Nephron progenitor cell (in vitro differentiated cells): ENCODE measurements at regions not wholly inside any gene's neighbourhood (a gene's known extent, or its start where the extent isn't known, plus 50 kb on each side); places are given as distances from the start of the nearest gene placed in this dataset.
A peak's percentile ranks its signal among the peaks of the same experiment; 100 is the strongest.

Source experiments
- DNase-seq: peaks from one replicate; pipeline ENCODE4 v3.0.0; 2021
- H3K27ac Mint-ChIP-seq: 2 replicates; pipeline ENCODE4 v1.8.0; 2021; ENCODE audit warnings: mild to moderate bottlenecking, moderate library complexity, mixed read lengths
- H3K27me3 Mint-ChIP-seq: 2 replicates; pipeline ENCODE4 v1.8.0; 2021; ENCODE audit warnings: mild to moderate bottlenecking, low read depth, mixed read lengths; ENCODE audit not compliant: poor library complexity
- H3K36me3 Mint-ChIP-seq: 2 replicates; pipeline ENCODE4 v1.8.0; 2021; ENCODE audit warnings: low read depth, mixed read lengths
- H3K4me1 Mint-ChIP-seq: 2 replicates; pipeline ENCODE4 v1.8.0; 2021; ENCODE audit warnings: mixed read lengths
- H3K4me3 Mint-ChIP-seq: 2 replicates; pipeline ENCODE4 v1.8.0; 2021; ENCODE audit warnings: mild to moderate bottlenecking, moderate library complexity, mixed read lengths
- H3K9me3 Mint-ChIP-seq: 2 replicates; pipeline ENCODE4 v1.8.0; 2021; ENCODE audit warnings: mild to moderate bottlenecking, moderate library complexity, mixed read lengths
- CTCF ChIP-seq: fragments of 200-600 bp; sonication (generic); IDR thresholded peaks from 2 replicates; pipeline ENCODE4 v1.5.0; 2021; ENCODE audit warnings: antibody characterized with exemption

- H3K27ac Mint-ChIP-seq = no peak overlapping the region
- peaks cover 15% of the 10 kb centered on the region for H3K27me3 Mint-ChIP-seq
- H3K36me3 Mint-ChIP-seq = peaks cover 19% of the 10 kb centered on the region
- H3K4me3 Mint-ChIP-seq = no peak overlapping the region
- H3K9me3 Mint-ChIP-seq = peaks cover 30% of the 10 kb centered on the region
- no peak for DNase-seq
- no peak for TF ChIP-seq CTCF
- H3K4me1 Mint-ChIP-seq = peaks cover 29% of the 10 kb centered on the region
Measured at GRCh38 chr5:173557123-173557903, 59.1 kb downstream of the BOD1 start.

- H3K27ac Mint-ChIP-seq = no peak overlapping the region
- H3K27me3 Mint-ChIP-seq = peaks cover 12% of the 10 kb centered on the region
- H3K9me3 Mint-ChIP-seq = peaks cover 24% of the 10 kb centered on the region
- peaks cover 19% of the 10 kb centered on the region for H3K36me3 Mint-ChIP-seq
- no peak for DNase-seq
- peaks cover 29% of the 10 kb centered on the region for H3K4me1 Mint-ChIP-seq
- no peak overlapping the region for H3K4me3 Mint-ChIP-seq
- no peak for TF ChIP-seq CTCF
Measured at GRCh38 chr5:173556142-173557028, 60.1 kb downstream of the BOD1 start.

GRCh38 chr5:173554989-173555705 is 61.3 kb downstream of the BOD1 start:
- peaks cover 29% of the 10 kb centered on the region for H3K4me1 Mint-ChIP-seq
- H3K9me3 Mint-ChIP-seq = peaks cover 12% of the 10 kb centered on the region
- no peak for DNase-seq
- peaks cover 7% of the 10 kb centered on the region for H3K36me3 Mint-ChIP-seq
- H3K27ac Mint-ChIP-seq = no peak overlapping the region
- H3K27me3 Mint-ChIP-seq = peaks cover 11% of the 10 kb centered on the region
- H3K4me3 Mint-ChIP-seq = no peak overlapping the region
- TF ChIP-seq CTCF = no peak

- Mint-ChIP-seq H3K9me3 (peaks cover 3% of the 10 kb centered on the region), H3K36me3 (no peaks in the 10 kb centered on the region), H3K27me3 (peaks cover 11% of the 10 kb centered on the region), H3K4me3 (no peak overlapping the region), H3K4me1 (peaks cover 29% of the 10 kb centered on the region), H3K27ac (peak overlapping the region; percentile 82)
- no peak for DNase-seq
- no peak for TF ChIP-seq CTCF
Measured at GRCh38 chr5:173554038-173554955, 62.2 kb downstream of the BOD1 start.

GRCh38 chr5:173550641-173551040 is 65.8 kb downstream of the BOD1 start:
- Mint-ChIP-seq H3K4me3 (no peak overlapping the region), H3K9me3 (no peaks in the 10 kb centered on the region), H3K4me1 (peaks cover 21% of the 10 kb centered on the region), H3K27me3 (peaks cover 16% of the 10 kb centered on the region), H3K27ac (no peak overlapping the region), H3K36me3 (no peaks in the 10 kb centered on the region)
- TF ChIP-seq CTCF = no peak
- DNase-seq = no peak
